Choroid plexus epithelial cell (primary cell): ENCODE measurements at regions not wholly inside any gene's neighbourhood (a gene's known extent, or its start where the extent isn't known, plus 50 kb on each side); places are given as distances from the start of the nearest gene placed in this dataset.

Experiments used
- DNase-seq: peaks from one replicate; pipeline ENCODE4 v3.0.0-alpha.2; 2010; ENCODE audit warnings: low read depth
- H3K4me3 ChIP-seq: 2 replicates; pipeline ENCODE4 v1.5.1; 2011; ENCODE audit warnings: low read depth, mild to moderate bottlenecking, control low read depth, low read length, moderate library complexity
- TF ChIP-seq, protein P1 (sequence below): conservative IDR thresholded peaks from 2 replicates; pipeline ENCODE4 v1.5.1; 2011; ENCODE audit warnings: low read depth, mild to moderate bottlenecking, control low read depth, inconsistent platforms, low read length, moderate library complexity

- TF ChIP-seq, protein P1, sequence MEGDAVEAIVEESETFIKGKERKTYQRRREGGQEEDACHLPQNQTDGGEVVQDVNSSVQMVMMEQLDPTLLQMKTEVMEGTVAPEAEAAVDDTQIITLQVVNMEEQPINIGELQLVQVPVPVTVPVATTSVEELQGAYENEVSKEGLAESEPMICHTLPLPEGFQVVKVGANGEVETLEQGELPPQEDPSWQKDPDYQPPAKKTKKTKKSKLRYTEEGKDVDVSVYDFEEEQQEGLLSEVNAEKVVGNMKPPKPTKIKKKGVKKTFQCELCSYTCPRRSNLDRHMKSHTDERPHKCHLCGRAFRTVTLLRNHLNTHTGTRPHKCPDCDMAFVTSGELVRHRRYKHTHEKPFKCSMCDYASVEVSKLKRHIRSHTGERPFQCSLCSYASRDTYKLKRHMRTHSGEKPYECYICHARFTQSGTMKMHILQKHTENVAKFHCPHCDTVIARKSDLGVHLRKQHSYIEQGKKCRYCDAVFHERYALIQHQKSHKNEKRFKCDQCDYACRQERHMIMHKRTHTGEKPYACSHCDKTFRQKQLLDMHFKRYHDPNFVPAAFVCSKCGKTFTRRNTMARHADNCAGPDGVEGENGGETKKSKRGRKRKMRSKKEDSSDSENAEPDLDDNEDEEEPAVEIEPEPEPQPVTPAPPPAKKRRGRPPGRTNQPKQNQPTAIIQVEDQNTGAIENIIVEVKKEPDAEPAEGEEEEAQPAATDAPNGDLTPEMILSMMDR, result no peak
- DNase-seq, result peak; percentile 39
- no peak overlapping the region for H3K4me3 ChIP-seq
Measured at GRCh38 chr2:37780387-37780676, 108.9 kb upstream of the CDC42EP3 start.

- TF ChIP-seq, protein P1, result no peak
- no peak overlapping the region for H3K4me3 ChIP-seq
- DNase-seq, result peak; percentile 72
Measured at GRCh38 chr2:37781028-37781427, 109.6 kb upstream of the CDC42EP3 start.

DNA sequence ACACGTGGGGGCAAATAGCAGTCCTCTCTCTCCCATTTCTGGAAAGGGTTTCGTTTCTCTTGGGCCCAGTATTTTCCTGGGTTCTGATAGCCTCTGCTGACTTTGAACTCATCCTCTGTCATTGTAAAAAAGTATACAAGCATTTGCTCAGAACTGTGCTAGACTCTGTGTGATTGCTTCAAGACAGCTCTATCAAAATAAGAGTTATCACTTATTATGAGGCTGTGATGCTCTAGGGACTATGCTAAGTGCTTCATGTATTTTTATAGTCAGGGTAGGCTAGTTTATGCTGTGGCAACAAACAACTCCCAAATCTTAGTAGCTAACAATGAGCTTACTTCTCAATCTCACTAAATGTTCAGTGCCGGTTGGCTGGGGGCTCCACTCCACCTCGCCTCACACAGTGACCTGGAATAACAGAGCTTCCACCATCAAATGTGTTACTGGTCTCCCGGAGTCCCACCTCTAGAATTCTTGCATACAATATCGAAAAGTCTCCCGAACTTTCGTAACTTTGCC, 110.8 kb upstream of the CDC42EP3 start:
- TF ChIP-seq, protein P1, result no peak
- H3K4me3 ChIP-seq, result no peak overlapping the region
- no peak for DNase-seq

GRCh38 chr2:37782721-37783371, 111.4 kb upstream of the CDC42EP3 start:
- DNase-seq, result no peak
- TF ChIP-seq, protein P1, result no peak
- no peak overlapping the region for H3K4me3 ChIP-seq

GRCh38 chr2:37783545-37783944, 112.1 kb upstream of the CDC42EP3 start:
- H3K4me3 ChIP-seq, result no peak overlapping the region
- no peak for DNase-seq
- TF ChIP-seq, protein P1, result no peak

DNA sequence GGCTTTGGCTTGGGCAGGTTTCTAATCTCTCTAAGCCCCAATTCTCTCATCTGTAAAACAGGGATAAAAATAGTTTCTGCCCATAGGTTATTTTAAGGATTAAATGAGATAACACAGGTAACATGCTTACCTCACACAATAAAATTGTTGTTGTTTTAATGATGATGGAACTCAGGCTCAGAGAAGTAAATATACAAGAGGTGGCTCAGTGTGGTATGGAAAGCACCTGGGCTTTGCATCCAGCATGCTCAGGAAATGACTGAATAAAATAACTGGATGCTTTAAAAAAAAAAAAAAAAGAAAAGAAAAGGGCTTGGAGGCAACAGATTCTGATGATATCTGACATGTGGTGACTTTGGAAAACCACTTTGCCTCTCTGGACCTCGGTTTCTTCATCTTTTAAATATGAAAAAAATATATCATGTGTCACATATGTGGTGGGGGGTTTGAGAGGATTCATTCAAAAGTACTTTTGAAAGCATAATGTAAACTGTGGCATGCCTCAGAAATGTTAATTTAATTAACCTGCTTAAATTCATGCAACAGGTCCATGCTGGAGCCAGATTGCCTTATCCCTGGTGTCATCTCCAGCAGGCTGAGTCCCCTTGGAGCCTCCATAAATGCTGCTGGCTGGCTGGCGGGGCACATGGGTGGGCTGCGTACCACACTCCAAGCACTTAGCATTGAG, 112.8 kb upstream of the CDC42EP3 start:
- no peak for DNase-seq
- H3K4me3 ChIP-seq, result no peak overlapping the region
- TF ChIP-seq, protein P1, result no peak

GRCh38 chr2:37784759-37785149, 113.3 kb upstream of the CDC42EP3 start:
- no peak overlapping the region for H3K4me3 ChIP-seq
- no peak for DNase-seq
- TF ChIP-seq, protein P1, result no peak
